ENCODE measurements at regions not wholly inside any gene's neighbourhood (a gene's known extent, or its start where the extent isn't known, plus 50 kb on each side); places are given as distances from the start of the nearest gene placed in this dataset.
A peak's percentile ranks its signal among the peaks of the same experiment; 100 is the strongest.

GRCh38 chr12:131605304-131605829 lies 105.5 kb upstream of the SFSWAP start (continued):
- TF ChIP-seq MNT (conservative IDR thresholded peaks at IDR 0.05) (no peak), RUNX1 (IDR thresholded peaks at IDR 0.05; ENCODE audit: low read depth) (no peak), ADNP (tag; IDR thresholded peaks at IDR 0.05) (no peak), CREB5 (CRISPR knock-in tag; IDR thresholded peaks at IDR 0.05) (peak; percentile 87), ZNF644 (tag; IDR thresholded peaks at IDR 0.05; ENCODE audit: low read depth) (peak; percentile 94; the same call in 1 of the 2 replicates), RBFOX2 (IDR thresholded peaks at IDR 0.05; ENCODE audit: low read depth, low read length) (no peak), CREB1 (IDR thresholded peaks at IDR 0.05) (no peak), CREB1 (CRISPR knock-in tag; IDR thresholded peaks at IDR 0.05) (no peak), GABPB1 (CRISPR knock-in tag; IDR thresholded peaks at IDR 0.05) (no peak), NBN (IDR thresholded peaks at IDR 0.05; ENCODE audit: low read depth) (0 out of 2 replicates have a peak, but pooled peaks have one; percentile 19), ARID3B (CRISPR knock-in tag; IDR thresholded peaks at IDR 0.05; ENCODE audit: borderline replicate concordance) (peak; percentile 85; the same call in 1 of the 2 replicates), E2F6 (IDR thresholded peaks at IDR 0.05; ENCODE audit: borderline replicate concordance in 1 of 2, extremely low read depth in 1 of 2, insufficient read depth in 1 of 2, insufficient read length in 1 of 2, low read depth in 1 of 2, low read length in 1 of 2, poor library complexity in 1 of 2, severe bottlenecking in 1 of 2) (no peak), ZNF395 (CRISPR knock-in tag; IDR thresholded peaks at IDR 0.05) (peak; percentile 99), MYC (IDR thresholded peaks at IDR 0.05; ENCODE audit: low read depth, low read length) (0 out of 2 replicates have a peak, but pooled peaks have one; percentile 30), MYC (CRISPR knock-in tag; IDR thresholded peaks at IDR 0.05; ENCODE audit: borderline replicate concordance, low read depth) (peak; percentile 91; the same call in 1 of the 2 replicates), IRF9 (tag; IDR thresholded peaks at IDR 0.05) (peak; percentile 84), PTTG1 (tag; IDR thresholded peaks at IDR 0.05; ENCODE audit: low read depth) (peak; percentile 97), ETV1 (tag; conservative IDR thresholded peaks at IDR 0.05; ENCODE audit: low read depth) (peak; percentile 86), HOXB6 (CRISPR knock-in tag; IDR thresholded peaks at IDR 0.05; ENCODE audit: borderline replicate concordance) (0 out of 2 replicates have a peak, but pooled peaks have one; percentile 30), ZNF134 (CRISPR knock-in tag; conservative IDR thresholded peaks at IDR 0.05) (peak; percentile 72; the same call in 1 of the 2 replicates)
